Gastrocnemius medialis (tissue), 4 donors: ENCODE measurements at regions not wholly inside any gene's neighbourhood (a gene's known extent, or its start where the extent isn't known, plus 50 kb on each side); places are given as distances from the start of the nearest gene placed in this dataset.

Source experiments
- POLR2A ChIP-seq, 2 donors: fragments of 450-650 bp; IDR thresholded peaks; one replicate each; pipeline ENCODE4 v1.6.1; 2017; ENCODE audit warnings: antibody characterized with exemption in 2 of 2, mild to moderate bottlenecking in 2 of 2, moderate library complexity in 2 of 2
- TF ChIP-seq, protein P1 (sequence below), 5 experiments: fragments of 450-650 bp in 3 of 5; fragments of 200-600 bp in 2 of 5; sonication (generic) in 2 of 5; IDR thresholded peaks in 4 of 5; conservative IDR thresholded peaks in 1 of 5; 1 replicate in 4 of 5; 2 replicates in 1 of 5; pipeline ENCODE4 v1.5.1; 2016 to 2019; ENCODE audit warnings: antibody characterized with exemption in 5 of 5, mild to moderate bottlenecking in 3 of 5, moderate library complexity in 3 of 5

DNA sequence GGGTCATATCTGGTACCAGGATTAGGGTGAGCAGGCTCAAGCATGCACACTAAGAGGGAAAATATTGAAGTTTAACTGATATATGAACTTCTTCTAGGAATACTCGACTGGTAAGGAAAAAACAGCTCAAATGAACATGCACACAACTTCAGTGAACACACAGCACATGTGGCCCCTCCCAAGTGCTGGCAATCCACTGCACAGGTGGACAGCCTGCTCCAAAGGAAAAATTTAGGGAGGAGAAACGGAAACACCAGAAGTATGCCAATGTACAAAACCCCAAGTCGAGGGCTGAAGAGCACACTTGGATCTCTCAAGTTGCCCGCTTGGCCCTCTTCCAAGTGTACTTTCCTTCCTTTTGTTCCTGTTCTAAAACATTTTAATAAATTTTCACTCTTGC, 205.0 kb upstream of the FAM47C start:
- TF ChIP-seq, protein P1, sequence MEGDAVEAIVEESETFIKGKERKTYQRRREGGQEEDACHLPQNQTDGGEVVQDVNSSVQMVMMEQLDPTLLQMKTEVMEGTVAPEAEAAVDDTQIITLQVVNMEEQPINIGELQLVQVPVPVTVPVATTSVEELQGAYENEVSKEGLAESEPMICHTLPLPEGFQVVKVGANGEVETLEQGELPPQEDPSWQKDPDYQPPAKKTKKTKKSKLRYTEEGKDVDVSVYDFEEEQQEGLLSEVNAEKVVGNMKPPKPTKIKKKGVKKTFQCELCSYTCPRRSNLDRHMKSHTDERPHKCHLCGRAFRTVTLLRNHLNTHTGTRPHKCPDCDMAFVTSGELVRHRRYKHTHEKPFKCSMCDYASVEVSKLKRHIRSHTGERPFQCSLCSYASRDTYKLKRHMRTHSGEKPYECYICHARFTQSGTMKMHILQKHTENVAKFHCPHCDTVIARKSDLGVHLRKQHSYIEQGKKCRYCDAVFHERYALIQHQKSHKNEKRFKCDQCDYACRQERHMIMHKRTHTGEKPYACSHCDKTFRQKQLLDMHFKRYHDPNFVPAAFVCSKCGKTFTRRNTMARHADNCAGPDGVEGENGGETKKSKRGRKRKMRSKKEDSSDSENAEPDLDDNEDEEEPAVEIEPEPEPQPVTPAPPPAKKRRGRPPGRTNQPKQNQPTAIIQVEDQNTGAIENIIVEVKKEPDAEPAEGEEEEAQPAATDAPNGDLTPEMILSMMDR (IDR thresholded peaks at IDR 0.05 in 4 of 5, conservative IDR thresholded peaks at IDR 0.05 in 1 of 5), result no peak
- TF ChIP-seq POLR2A (IDR thresholded peaks at IDR 0.05), result no peak
